ENCODE measurements at regions not wholly inside any gene's neighbourhood (a gene's known extent, or its start where the extent isn't known, plus 50 kb on each side); places are given as distances from the start of the nearest gene placed in this dataset.

GRCh38 chr3:177995381-177996085 lies 540.7 kb upstream of the KCNMB2 start:
- no peak for TF ChIP-seq CTCF (IDR thresholded peaks at IDR 0.05; ENCODE audit: low read length)
- no peak for TF ChIP-seq EZH2 (optimal IDR thresholded peaks at IDR 0.05; ENCODE audit: low read depth, low read length)
- no peak for TF ChIP-seq EZH2phosphoT487 (IDR thresholded peaks at IDR 0.05; ENCODE audit: low read length)

Measured in MM.1S (cell line).